SK-N-SH (cell line): ENCODE measurements at regions not wholly inside any gene's neighbourhood (a gene's known extent, or its start where the extent isn't known, plus 50 kb on each side); places are given as distances from the start of the nearest gene placed in this dataset.

Experiments used
- CTCF ChIA-PET: fragments of 300-600, 350-600 bp; formaldehyde crosslinking; extraction: SDS; loops from one replicate; lab custom pipeline; 2021; lab: Yijun Ruan, JAX
- POLR2A ChIA-PET: fragments of 350-600 bp; sonication (Branson Sonifier 250); formaldehyde crosslinking; extraction: SDS; loops from one replicate; lab custom pipeline; 2020; ENCODE audit warnings: antibody characterized with exemption, inconsistent platforms; lab: Yijun Ruan, JAX
- DNase-seq: peaks from one replicate; pipeline ENCODE4 v3.0.0; 2012
- H2AFZ ChIP-seq: fragments of 200-600 bp; sonication (generic); 2 replicates; pipeline ENCODE4 v1.8.1; 2016; ENCODE audit warnings: antibody characterized with exemption, mild to moderate bottlenecking, low read depth
- H3F3A ChIP-seq: fragments of 200-600 bp; sonication (generic); replicated peaks from 2 replicates; pipeline ENCODE3; 2016; ENCODE audit warnings: antibody characterized with exemption, mild to moderate bottlenecking; ENCODE audit not compliant: insufficient read depth
- H3K27ac ChIP-seq, 2 experiments: fragments of 200-500 bp in 1 of 2; fragments of 200-600 bp in 1 of 2; sonication (Bioruptor generic) in 1 of 2; sonication (generic), shearing (Covaris generic) in 1 of 2; 2 replicates each; pipeline versions ENCODE4 v1.5.1 to v1.6.1; 2014 to 2016; ENCODE audit warnings: low read depth in 2 of 2, inconsistent platforms in 1 of 2, low read length in 1 of 2, mild to moderate bottlenecking in 1 of 2, mixed read lengths in 1 of 2
- H3K27me3 ChIP-seq: fragments of 200-600 bp; sonication (generic), shearing (Covaris generic); 2 replicates; pipeline ENCODE4 v1.6.1; 2016; ENCODE audit warnings: mixed run types; ENCODE audit not compliant: insufficient read depth
- H3K36me3 ChIP-seq, 2 experiments: fragments of 200-500 bp in 1 of 2; fragments of 200-600 bp in 1 of 2; sonication (Bioruptor generic) in 1 of 2; sonication (generic) in 1 of 2; replicated peaks in 1 of 2; 2 replicates each; pipeline versions ENCODE3 to v1.5.1; 2014 to 2016; ENCODE audit warnings: low read length in 1 of 2, mild to moderate bottlenecking in 1 of 2; ENCODE audit not compliant: insufficient read depth in 2 of 2, control insufficient read depth in 1 of 2
- H3K4me1 ChIP-seq, 2 experiments: fragments of 200-500 bp in 1 of 2; fragments of 200-600 bp in 1 of 2; sonication (Bioruptor generic) in 1 of 2; sonication (generic), shearing (Covaris generic) in 1 of 2; 2 replicates each; pipeline versions ENCODE4 v1.5.1 to v1.6.1; 2014 to 2016; ENCODE audit warnings: low read depth in 1 of 2, low read length in 1 of 2, mixed run types in 1 of 2; ENCODE audit not compliant: insufficient read depth in 2 of 2, control insufficient read depth in 1 of 2
- H3K4me2 ChIP-seq: fragments of 200-600 bp; sonication (generic), shearing (Covaris generic); 2 replicates; pipeline ENCODE4 v1.6.1; 2017; ENCODE audit warnings: mixed run types
- H3K4me3 ChIP-seq, 2 experiments: fragments of 200-500 bp in 1 of 2; fragments of 200-600 bp in 1 of 2; sonication (Bioruptor generic) in 1 of 2; sonication (generic), shearing (Covaris generic) in 1 of 2; 2 replicates each; pipeline versions ENCODE4 v1.5.1 to v1.8.1; 2014 to 2016; ENCODE audit warnings: low read depth in 2 of 2, inconsistent platforms in 1 of 2, low read length in 1 of 2, mild to moderate bottlenecking in 1 of 2, mixed read lengths in 1 of 2, moderate library complexity in 1 of 2
- H3K79me2 ChIP-seq: fragments of 200-600 bp; sonication (generic); 2 replicates; pipeline ENCODE4 v1.8.1; 2017; ENCODE audit warnings: mild to moderate bottlenecking; ENCODE audit not compliant: insufficient read depth
- H3K9ac ChIP-seq: fragments of 200-600 bp; sonication (generic); 2 replicates; pipeline ENCODE4 v1.6.1; 2017; ENCODE audit warnings: mixed run types
- H3K9me2 ChIP-seq: fragments of 200-600 bp; sonication (generic); 2 replicates; pipeline ENCODE4 v1.6.1; 2017; ENCODE audit warnings: mixed run types
- H3K9me3 ChIP-seq: fragments of 200-600 bp; sonication (generic); 2 replicates; pipeline ENCODE4 v1.6.1; 2017; ENCODE audit warnings: mixed run types, mild to moderate bottlenecking, moderate library complexity
- H4K20me1 ChIP-seq: fragments of 200-600 bp; sonication (generic); 2 replicates; pipeline ENCODE4 v1.6.1; 2017; ENCODE audit warnings: mild to moderate bottlenecking, mixed run types; ENCODE audit not compliant: insufficient read depth
- CHD2 ChIP-seq: fragments of 150-350 bp; IDR thresholded peaks from 2 replicates; pipeline ENCODE4 v1.6.1; 2018; ENCODE audit warnings: low read length; ENCODE audit not compliant: partially characterized antibody
- FOSL2 ChIP-seq: IDR thresholded peaks from 2 replicates; pipeline ENCODE4 v1.4.0; 2012; ENCODE audit warnings: low read depth, mild to moderate bottlenecking, moderate library complexity, borderline replicate concordance
- GATA2 ChIP-seq: sonication (generic); formaldehyde crosslinking; IDR thresholded peaks from 2 replicates; pipeline ENCODE4 v1.5.0; 2020; ENCODE audit warnings: mild to moderate bottlenecking, missing genetic modification reagents
- PBX3 ChIP-seq: IDR thresholded peaks from 2 replicates; pipeline ENCODE4; 2012
- POLR2AphosphoS5 ChIP-seq: IDR thresholded peaks from 2 replicates; pipeline ENCODE4 v1.6.1; 2012; ENCODE audit warnings: low read depth, low read length
- RCOR1 ChIP-seq: fragments of 150-350 bp; IDR thresholded peaks from 2 replicates; pipeline ENCODE4 v1.6.1; 2017; ENCODE audit warnings: antibody characterized with exemption, low read length
- REST ChIP-seq: IDR thresholded peaks from 2 replicates; pipeline ENCODE4 v1.6.1; 2012; ENCODE audit warnings: mild to moderate bottlenecking, low read depth, low read length, moderate library complexity
- RFX5 ChIP-seq: IDR thresholded peaks from 2 replicates; pipeline ENCODE4 v1.6.1; 2012; ENCODE audit warnings: mild to moderate bottlenecking, improper control_type of control experiment, low read length
- SIN3A ChIP-seq: IDR thresholded peaks from 2 replicates; pipeline ENCODE4 v1.6.1; 2012; ENCODE audit warnings: low read depth, mild to moderate bottlenecking, low read length, moderate library complexity, borderline replicate concordance
- SMC3 ChIP-seq: IDR thresholded peaks from 2 replicates; pipeline ENCODE4 v1.6.1; 2012; ENCODE audit warnings: low read depth, low read length, improper control_type of control experiment
- TAF1 ChIP-seq: IDR thresholded peaks from 2 replicates; pipeline ENCODE4 v1.6.1; 2012; ENCODE audit warnings: low read depth, mild to moderate bottlenecking, low read length, moderate library complexity, borderline replicate concordance
- TEAD4 ChIP-seq: IDR thresholded peaks from 2 replicates; pipeline ENCODE4 v1.4.0; 2012; ENCODE audit warnings: mild to moderate bottlenecking, borderline replicate concordance; ENCODE audit not compliant: insufficient read depth
- USF1 ChIP-seq: IDR thresholded peaks from 2 replicates; pipeline ENCODE4 v1.4.0; 2012; ENCODE audit warnings: low read depth, borderline replicate concordance
- USF2 ChIP-seq: fragments of 150-350 bp; IDR thresholded peaks from 2 replicates; pipeline ENCODE4 v1.6.1; 2017; ENCODE audit warnings: antibody characterized with exemption, low read length, low read depth, borderline replicate concordance
- WGBS: methylation state at CpG from one replicate; pipeline ENCODE4 v1.1.6; 2017; ENCODE audit warnings: low lambda C conversion rate; 5-methylcytosine and 5-hydroxymethylcytosine counted together

GRCh38 chr2:126322342-126322741 lies 333.6 kb upstream of the GYPC start:
- TF ChIP-seq TAF1 = no peak
- no peak for TF ChIP-seq CHD2
- TF ChIP-seq USF1 = no peak
- no peak for TF ChIP-seq RCOR1
- TF ChIP-seq TEAD4 = no peak
- no peak for TF ChIP-seq SMC3
- TF ChIP-seq REST = no peak
- TF ChIP-seq POLR2AphosphoS5 = no peak
- TF ChIP-seq USF2 = no peak
- TF ChIP-seq PBX3 = no peak
- TF ChIP-seq GATA2 (CRISPR knock-in tag) = no peak
- no peak for TF ChIP-seq SIN3A
- no peak for TF ChIP-seq RFX5
- TF ChIP-seq FOSL2 = no peak
- Histone ChIP-seq H3K79me2 (no peaks in the 10 kb centered on the region), H3K4me2 (no peak overlapping the region)

More at GRCh38 chr2:126322342-126322741, 333.6 kb upstream of the GYPC start:
- ChIA-PET CTCF (no interaction called here), POLR2A (no interaction called here)
- no peaks in the 10 kb centered on the region for H3K9me2 ChIP-seq
- no peaks in the 10 kb centered on the region for H3F3A ChIP-seq
- no peak for DNase-seq
- no peak overlapping the region for H3K4me3 ChIP-seq
- WGBS = 22% methylated on average over 3 of the region's 3 CpGs
- no peaks in the 10 kb centered on the region for H4K20me1 ChIP-seq
- no peak overlapping the region for H3K27ac ChIP-seq
- no peak overlapping the region for H3K9ac ChIP-seq
- no peaks in the 10 kb centered on the region for H3K36me3 ChIP-seq
- peaks cover 5% of the 10 kb centered on the region; the same call in 1 of the 2 replicates for H3K9me3 ChIP-seq
- H3K4me1 ChIP-seq = no peaks in the 10 kb centered on the region
- H2AFZ ChIP-seq = no peak overlapping the region
- H3K27me3 ChIP-seq = no peaks in the 10 kb centered on the region
